Epithelial cell of esophagus (primary cell): ENCODE measurements at regions not wholly inside any gene's neighbourhood (a gene's known extent, or its start where the extent isn't known, plus 50 kb on each side); places are given as distances from the start of the nearest gene placed in this dataset.
"Not testable (repeated sequence)": the region's sequence is repeated elsewhere in the genome, so short reads cannot be mapped to it uniquely, and the experiment has no call there.

ENCODE experiments used
- DNase-seq: peaks from one replicate; pipeline ENCODE4 v3.0.0; 2010; ENCODE audit warnings: low read depth
- H3K4me3 ChIP-seq: 2 replicates; pipeline ENCODE4 v1.5.1; 2011; ENCODE audit warnings: mild to moderate bottlenecking, low read length, control low read depth
- TF ChIP-seq, protein P1 (sequence below): IDR thresholded peaks from 2 replicates; pipeline ENCODE4 v1.5.1; 2011; ENCODE audit warnings: low read depth, mild to moderate bottlenecking, low read length, control low read depth, inconsistent platforms; ENCODE audit not compliant: insufficient read depth; ENCODE audit errors: missing control alignments

DNA sequence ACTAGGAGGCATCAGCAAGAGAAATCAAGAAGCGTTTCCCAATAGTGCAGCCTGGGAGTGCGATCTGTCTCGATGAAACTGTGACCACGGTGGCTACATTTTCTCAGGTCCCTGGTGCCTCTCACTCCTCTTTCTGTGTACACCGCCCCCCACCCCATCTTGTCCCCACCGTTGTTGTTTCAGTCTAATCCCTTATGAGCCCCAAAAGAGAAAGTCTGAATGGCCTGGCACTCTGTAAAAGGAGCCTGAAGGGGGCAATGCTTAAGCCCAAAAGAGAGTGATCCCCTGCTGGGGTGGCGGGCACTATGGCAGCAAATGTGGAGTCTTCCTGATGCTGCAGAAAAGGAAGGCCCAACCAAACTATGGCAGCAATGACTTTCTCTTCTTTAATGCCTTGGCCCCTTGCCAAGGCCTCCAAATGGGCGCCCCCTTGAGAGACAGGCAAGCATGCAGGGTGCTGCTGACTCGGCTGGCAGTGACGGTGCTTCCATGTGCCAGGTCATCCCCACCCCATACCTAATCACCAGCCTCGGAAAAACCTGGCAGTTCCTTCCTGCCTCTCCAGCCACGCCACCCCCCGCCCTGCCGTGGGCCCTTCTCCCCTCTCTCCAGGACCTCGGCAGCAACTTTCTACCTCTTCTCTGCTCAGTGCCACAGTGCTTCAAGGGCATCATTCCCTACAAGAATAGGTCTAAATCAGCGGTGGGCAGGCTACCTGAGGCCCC is 123.0 kb downstream of the CYP26B1 start:
- no peak for DNase-seq
- H3K4me3 ChIP-seq = no peak overlapping the region
- TF ChIP-seq, protein P1, sequence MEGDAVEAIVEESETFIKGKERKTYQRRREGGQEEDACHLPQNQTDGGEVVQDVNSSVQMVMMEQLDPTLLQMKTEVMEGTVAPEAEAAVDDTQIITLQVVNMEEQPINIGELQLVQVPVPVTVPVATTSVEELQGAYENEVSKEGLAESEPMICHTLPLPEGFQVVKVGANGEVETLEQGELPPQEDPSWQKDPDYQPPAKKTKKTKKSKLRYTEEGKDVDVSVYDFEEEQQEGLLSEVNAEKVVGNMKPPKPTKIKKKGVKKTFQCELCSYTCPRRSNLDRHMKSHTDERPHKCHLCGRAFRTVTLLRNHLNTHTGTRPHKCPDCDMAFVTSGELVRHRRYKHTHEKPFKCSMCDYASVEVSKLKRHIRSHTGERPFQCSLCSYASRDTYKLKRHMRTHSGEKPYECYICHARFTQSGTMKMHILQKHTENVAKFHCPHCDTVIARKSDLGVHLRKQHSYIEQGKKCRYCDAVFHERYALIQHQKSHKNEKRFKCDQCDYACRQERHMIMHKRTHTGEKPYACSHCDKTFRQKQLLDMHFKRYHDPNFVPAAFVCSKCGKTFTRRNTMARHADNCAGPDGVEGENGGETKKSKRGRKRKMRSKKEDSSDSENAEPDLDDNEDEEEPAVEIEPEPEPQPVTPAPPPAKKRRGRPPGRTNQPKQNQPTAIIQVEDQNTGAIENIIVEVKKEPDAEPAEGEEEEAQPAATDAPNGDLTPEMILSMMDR = no peak

- DNase-seq = no peak
- no peak overlapping the region for H3K4me3 ChIP-seq
- TF ChIP-seq, protein P1 = no peak
Measured at GRCh38 chr2:72023678-72024390, 123.8 kb downstream of the CYP26B1 start.

- H3K4me3 ChIP-seq, DNase-seq: not testable (repeated sequence)
Measured at GRCh38 chr2:72021371-72021770, 126.3 kb downstream of the CYP26B1 start.

DNA sequence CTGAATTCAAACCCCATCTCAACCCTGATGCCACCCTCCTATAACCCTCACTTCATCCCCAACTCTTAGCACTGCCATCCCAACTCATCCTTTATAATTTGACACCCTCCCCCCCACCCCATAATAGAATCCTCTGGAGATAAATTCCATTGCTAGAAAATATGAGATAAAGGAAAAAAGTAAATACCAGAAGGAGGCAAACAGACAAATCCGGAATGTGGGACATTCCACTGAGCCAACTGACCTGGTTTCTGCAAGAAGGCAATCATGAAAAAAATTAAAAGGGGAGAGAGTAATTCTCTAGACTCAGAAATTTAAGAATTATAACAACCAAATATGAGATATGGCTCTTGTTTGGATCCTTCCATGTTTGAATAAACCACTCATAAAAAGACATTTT is 132.4 kb downstream of the CYP26B1 start:
- no peak overlapping the region for H3K4me3 ChIP-seq
- DNase-seq = no peak
- TF ChIP-seq, protein P1 = no peak

DNA sequence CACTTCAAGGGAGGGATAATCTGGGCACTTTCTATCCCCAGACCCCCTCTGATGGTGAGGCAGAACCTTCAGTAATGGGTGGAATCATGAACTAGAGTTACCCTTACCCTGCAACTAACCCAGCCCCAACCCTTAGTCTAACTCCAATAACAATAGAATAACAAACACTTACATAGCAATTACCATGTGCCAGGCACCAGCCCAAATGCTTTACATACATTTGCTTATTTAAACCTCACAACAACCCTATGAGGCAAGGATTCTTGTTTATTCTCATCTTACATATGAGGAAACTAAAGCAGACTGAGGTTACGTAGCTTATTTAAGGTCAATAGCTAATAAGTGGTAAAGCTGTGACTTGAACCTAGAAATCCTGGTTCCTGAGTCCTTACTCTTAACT is 132.8 kb downstream of the CYP26B1 start:
- no peak overlapping the region for H3K4me3 ChIP-seq
- TF ChIP-seq, protein P1 = no peak
- no peak for DNase-seq

- no peak overlapping the region for H3K4me3 ChIP-seq
- DNase-seq = no peak
- TF ChIP-seq, protein P1 = no peak
Measured at GRCh38 chr2:72013726-72014125, 133.9 kb downstream of the CYP26B1 start.

DNA sequence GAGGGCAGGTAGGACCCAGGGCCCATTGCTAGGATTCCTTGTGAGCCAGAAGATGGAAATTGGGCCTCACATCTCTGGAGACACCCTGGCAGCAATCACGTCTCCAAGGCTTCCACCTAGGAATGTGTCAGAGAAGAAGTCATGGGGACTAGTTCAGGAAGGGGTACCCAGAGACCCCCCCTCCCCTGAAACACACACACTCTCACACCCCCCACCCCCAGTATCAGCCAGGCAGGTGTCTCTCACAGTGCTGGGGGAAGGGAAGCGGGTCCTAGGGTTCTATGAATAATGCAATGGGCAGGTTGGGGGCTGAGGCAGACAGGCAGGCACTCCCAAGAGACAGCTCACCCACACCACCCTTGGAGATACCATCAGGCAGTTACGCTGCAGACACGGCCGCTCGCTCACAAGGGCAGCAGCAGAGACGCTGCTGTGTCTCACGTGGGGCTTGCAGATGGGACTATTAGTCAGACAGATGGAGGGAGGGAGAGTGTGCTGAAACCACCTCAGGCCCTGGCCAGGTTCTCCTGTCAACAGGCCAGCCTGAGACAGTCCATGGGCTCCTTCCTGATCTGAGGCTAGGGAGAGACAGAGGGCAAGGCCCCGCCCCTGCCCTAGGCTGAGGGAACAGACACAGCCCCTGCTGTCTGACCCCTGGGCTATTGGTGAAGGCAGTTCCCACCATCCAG is 134.6 kb downstream of the CYP26B1 start:
- TF ChIP-seq, protein P1 = no peak
- DNase-seq = peak; percentile 14
- H3K4me3 ChIP-seq = no peak overlapping the region
